ENCODE measurements at regions not wholly inside any gene's neighbourhood (a gene's known extent, or its start where the extent isn't known, plus 50 kb on each side); places are given as distances from the start of the nearest gene placed in this dataset.

DNA sequence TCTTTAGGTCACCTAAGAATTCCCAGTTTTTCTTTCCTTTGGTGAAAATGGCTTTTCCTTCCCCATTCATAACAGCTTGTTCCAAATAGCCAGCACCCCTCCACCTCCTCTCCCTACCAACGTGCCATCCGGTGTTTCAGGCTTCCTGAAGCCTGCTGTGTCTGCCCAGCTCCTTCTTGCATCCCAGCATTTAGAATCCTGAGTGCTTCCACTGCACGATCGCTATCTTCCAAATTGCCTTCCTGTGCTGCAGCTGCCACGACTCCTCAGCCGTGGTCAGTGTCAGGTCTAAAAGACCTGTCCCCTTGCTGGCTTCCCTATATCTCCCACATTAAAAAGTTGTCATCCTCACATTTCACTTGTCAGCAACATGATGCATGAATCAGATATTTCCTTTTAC, 550.3 kb upstream of the JARID2 start:
- Histone ChIP-seq H3K27ac (no peak overlapping the region), H3K4me1 (no peaks in the 10 kb centered on the region), H3K9me3 (no peaks in the 10 kb centered on the region), H3K36me3 (no peaks in the 10 kb centered on the region), H3K4me3 (no peak overlapping the region), H3K27me3 (no peaks in the 10 kb centered on the region)
- in situ Hi-C loops (cut with MboI; ENCODE audit: low sequenced_read_pairs in 4 of 4) = no loop called here
- intact Hi-C loops (cut with DNase I; ENCODE audit: low total_unique reads) = no loop called here
- no peak for ATAC-seq
- no peak for DNase-seq
- TF ChIP-seq, protein P1, sequence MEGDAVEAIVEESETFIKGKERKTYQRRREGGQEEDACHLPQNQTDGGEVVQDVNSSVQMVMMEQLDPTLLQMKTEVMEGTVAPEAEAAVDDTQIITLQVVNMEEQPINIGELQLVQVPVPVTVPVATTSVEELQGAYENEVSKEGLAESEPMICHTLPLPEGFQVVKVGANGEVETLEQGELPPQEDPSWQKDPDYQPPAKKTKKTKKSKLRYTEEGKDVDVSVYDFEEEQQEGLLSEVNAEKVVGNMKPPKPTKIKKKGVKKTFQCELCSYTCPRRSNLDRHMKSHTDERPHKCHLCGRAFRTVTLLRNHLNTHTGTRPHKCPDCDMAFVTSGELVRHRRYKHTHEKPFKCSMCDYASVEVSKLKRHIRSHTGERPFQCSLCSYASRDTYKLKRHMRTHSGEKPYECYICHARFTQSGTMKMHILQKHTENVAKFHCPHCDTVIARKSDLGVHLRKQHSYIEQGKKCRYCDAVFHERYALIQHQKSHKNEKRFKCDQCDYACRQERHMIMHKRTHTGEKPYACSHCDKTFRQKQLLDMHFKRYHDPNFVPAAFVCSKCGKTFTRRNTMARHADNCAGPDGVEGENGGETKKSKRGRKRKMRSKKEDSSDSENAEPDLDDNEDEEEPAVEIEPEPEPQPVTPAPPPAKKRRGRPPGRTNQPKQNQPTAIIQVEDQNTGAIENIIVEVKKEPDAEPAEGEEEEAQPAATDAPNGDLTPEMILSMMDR (IDR thresholded peaks at IDR 0.05 in 4 of 5, conservative IDR thresholded peaks at IDR 0.05 in 1 of 5) = no peak
- no peak for TF ChIP-seq POLR2A (IDR thresholded peaks at IDR 0.05)

DNA sequence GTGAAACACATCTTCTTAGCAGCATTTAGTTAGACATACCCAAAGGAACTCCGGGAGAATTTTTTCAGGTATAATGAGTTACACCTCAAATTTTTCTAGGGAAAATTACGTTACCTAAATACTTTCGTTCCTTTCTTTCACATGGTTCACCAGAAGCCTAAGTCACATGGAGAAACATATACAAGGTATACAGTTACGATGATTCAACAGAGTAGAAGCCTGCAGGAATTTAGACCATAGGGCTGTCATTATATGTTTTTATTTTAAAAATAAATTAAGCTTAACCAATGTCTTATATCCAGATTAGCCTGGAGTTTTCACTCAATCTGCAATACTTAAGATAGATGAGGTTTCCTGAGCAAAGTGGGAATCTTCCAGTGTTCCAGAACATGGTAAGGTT, 549.5 kb upstream of the JARID2 start:
- ATAC-seq = no peak
- intact Hi-C loops (cut with DNase I; ENCODE audit: low total_unique reads) (no loop called here), in situ Hi-C loops (cut with MboI; ENCODE audit: low sequenced_read_pairs in 4 of 4) (no loop called here)
- H3K27ac ChIP-seq = no peak overlapping the region
- H3K9me3 ChIP-seq = no peaks in the 10 kb centered on the region
- no peaks in the 10 kb centered on the region for H3K4me1 ChIP-seq
- no peak overlapping the region for H3K4me3 ChIP-seq
- DNase-seq = no peak
- TF ChIP-seq, protein P1 (IDR thresholded peaks at IDR 0.05 in 4 of 5, conservative IDR thresholded peaks at IDR 0.05 in 1 of 5) = no peak
- TF ChIP-seq POLR2A (IDR thresholded peaks at IDR 0.05) = no peak
- H3K27me3 ChIP-seq = no peaks in the 10 kb centered on the region
- H3K36me3 ChIP-seq = no peaks in the 10 kb centered on the region

DNA sequence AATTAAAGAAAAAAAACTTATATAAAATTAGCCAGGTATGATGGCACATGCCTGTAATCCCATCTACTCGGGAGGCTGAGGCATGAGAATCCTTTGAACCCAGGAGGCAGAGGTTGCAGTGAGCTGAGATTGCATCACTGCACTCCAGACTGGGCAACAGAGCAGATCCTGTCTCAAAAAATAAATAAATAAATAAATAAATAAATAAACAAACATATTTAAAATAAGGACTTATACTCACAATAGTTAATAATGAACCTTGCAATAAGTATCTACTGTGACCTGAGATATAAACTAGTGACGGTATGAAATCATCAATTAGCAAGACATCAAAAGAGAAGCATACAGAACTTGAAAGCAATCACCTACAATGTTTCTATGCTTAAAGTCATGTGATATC, 548.4 kb upstream of the JARID2 start:
- Histone ChIP-seq H3K36me3 (no peaks in the 10 kb centered on the region), H3K27ac (no peak overlapping the region), H3K4me1 (no peaks in the 10 kb centered on the region), H3K4me3 (no peak overlapping the region), H3K27me3 (no peaks in the 10 kb centered on the region), H3K9me3 (no peaks in the 10 kb centered on the region)
- in situ Hi-C loops (cut with MboI; ENCODE audit: low sequenced_read_pairs in 4 of 4) = no loop called here
- DNase-seq (no peak), ATAC-seq (no peak)
- intact Hi-C loops (cut with DNase I; ENCODE audit: low total_unique reads) = no loop called here
- no peak for TF ChIP-seq POLR2A (IDR thresholded peaks at IDR 0.05)
- TF ChIP-seq, protein P1 (IDR thresholded peaks at IDR 0.05 in 4 of 5, conservative IDR thresholded peaks at IDR 0.05 in 1 of 5) = no peak

DNA sequence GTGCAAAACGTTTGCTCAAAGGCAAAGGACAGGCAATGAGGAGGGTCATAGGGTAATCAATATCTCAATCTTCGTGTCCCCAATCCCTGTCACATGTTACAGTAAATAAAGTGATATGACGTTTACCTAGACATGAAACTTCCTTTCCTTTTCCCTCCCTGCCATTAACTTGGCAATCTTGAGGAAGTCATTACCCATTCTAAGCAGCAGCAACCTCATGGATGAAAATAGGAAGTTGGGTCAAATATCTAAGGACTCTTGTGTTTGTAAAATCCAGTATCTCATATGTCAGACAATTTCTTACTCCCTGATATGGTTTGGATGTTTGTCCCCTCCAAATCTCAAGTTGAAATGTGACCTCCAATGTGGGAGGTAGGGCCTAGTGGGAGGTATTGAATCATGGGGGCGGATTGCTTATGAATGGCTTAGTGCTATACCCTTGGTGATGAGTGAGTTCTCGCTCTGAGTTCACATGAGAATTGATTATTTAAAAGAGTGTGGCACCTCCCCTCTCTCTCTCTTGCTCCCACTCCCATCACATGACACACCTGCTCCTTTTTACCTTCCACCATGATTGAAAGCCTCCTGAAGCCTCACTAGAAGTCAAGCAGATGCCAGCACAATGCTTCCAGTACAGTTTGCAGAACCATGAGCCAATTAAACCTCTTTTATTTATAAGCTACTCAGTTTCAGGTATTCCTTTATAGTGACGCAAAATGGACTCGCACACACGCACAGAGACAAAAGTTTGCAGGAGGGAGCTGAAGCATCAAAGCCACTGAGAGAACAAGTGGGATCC, 545.9 kb upstream of the JARID2 start:
- in situ Hi-C loops (cut with MboI; ENCODE audit: low sequenced_read_pairs in 4 of 4) (no loop called here), intact Hi-C loops (cut with DNase I; ENCODE audit: low total_unique reads) (no loop called here)
- no peak for ATAC-seq
- H3K4me1 ChIP-seq = no peaks in the 10 kb centered on the region
- H3K36me3 ChIP-seq = no peaks in the 10 kb centered on the region
- TF ChIP-seq, protein P1 (IDR thresholded peaks at IDR 0.05 in 4 of 5, conservative IDR thresholded peaks at IDR 0.05 in 1 of 5) = no peak
- no peak for TF ChIP-seq POLR2A (IDR thresholded peaks at IDR 0.05)
- H3K9me3 ChIP-seq = no peaks in the 10 kb centered on the region
- no peak overlapping the region for H3K27ac ChIP-seq
- H3K4me3 ChIP-seq = no peak overlapping the region
- no peak for DNase-seq
- H3K27me3 ChIP-seq = no peaks in the 10 kb centered on the region

DNA sequence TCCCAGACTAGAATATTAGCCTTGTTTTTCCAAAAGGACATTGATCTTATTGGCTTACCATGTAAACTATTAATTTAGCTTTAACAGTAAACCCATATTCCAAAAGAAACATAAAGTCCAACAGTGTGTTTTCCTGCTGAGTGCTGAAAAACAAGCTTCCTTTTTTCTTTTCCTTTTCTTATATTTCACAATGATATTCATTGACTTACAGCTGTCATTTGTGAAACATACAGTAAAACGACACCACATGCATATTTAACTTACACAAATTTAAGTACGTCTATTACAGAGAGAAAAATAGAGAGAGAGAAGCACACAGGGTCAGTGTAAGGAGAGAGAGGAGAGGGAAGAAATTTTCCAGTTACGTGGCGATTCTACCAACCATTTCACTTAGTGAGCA, 543.9 kb upstream of the JARID2 start:
- no peak for DNase-seq
- intact Hi-C loops (cut with DNase I; ENCODE audit: low total_unique reads) = no loop called here
- H3K36me3 ChIP-seq = no peaks in the 10 kb centered on the region
- H3K9me3 ChIP-seq = no peaks in the 10 kb centered on the region
- no peak for ATAC-seq
- H3K27ac ChIP-seq = no peak overlapping the region
- TF ChIP-seq POLR2A (IDR thresholded peaks at IDR 0.05) = no peak
- TF ChIP-seq, protein P1 (IDR thresholded peaks at IDR 0.05 in 4 of 5, conservative IDR thresholded peaks at IDR 0.05 in 1 of 5) = no peak
- in situ Hi-C loops (cut with MboI; ENCODE audit: low sequenced_read_pairs in 4 of 4) = no loop called here
- no peaks in the 10 kb centered on the region for H3K27me3 ChIP-seq
- H3K4me3 ChIP-seq = no peak overlapping the region
- H3K4me1 ChIP-seq = peaks cover 5 to 13% of the 10 kb centered on the region in 2 donors
